GM12878 (cell line): ENCODE measurements at regions not wholly inside any gene's neighbourhood (a gene's known extent, or its start where the extent isn't known, plus 50 kb on each side); places are given as distances from the start of the nearest gene placed in this dataset.

Experiments
- ATAC-seq: fragments of 200-7000 bp; cut with Tn5 transposase; 3 replicates; pipeline ENCODE4 v1.9.1; 2020; ENCODE audit warnings: mild to moderate bottlenecking, moderate library complexity
- BruUV-seq: library from RNA; stranded (reverse); fragments of 400-500 nt; replicated peaks from 2 replicates; lab custom pipeline; 2021; lab: Mats Ljungman, UMichigan
- CTCF ChIA-PET: fragments of 300-600 bp; sonication (Branson Sonifier 250); formaldehyde crosslinking; extraction: SDS; loops from one replicate; lab custom pipeline; 2021; ENCODE audit warnings: inconsistent platforms; lab: Yijun Ruan, JAX
- POLR2A ChIA-PET: fragments of 350-600 bp; formaldehyde crosslinking; extraction: SDS; loops from one replicate; lab custom pipeline; 2021; ENCODE audit warnings: inconsistent platforms; lab: Charles Lee
- RAD21 ChIA-PET: fragments of 300-600 bp; sonication (Branson Sonifier 250); formaldehyde crosslinking; loops from one replicate; lab custom pipeline; 2023; ENCODE audit warnings: antibody characterized with exemption; ENCODE audit not compliant: unreplicated experiment; lab: Charles Lee
- SMC1A ChIA-PET: fragments of 300-600 bp; sonication (Branson Sonifier 250); formaldehyde crosslinking; loops from one replicate; lab custom pipeline; 2023; ENCODE audit not compliant: unreplicated experiment, uncharacterized antibody; lab: Charles Lee
- DNase-seq: peaks from one replicate; pipeline ENCODE4 v3.0.0-alpha.2; 2011; ENCODE audit warnings: low read depth, low spot score
- FAIRE-seq: peaks from 3 replicates; lab custom pipeline; 2011; peaks lifted over from hg19 to GRCh38; lab: Jason Lieb, UNC
- H2AFZ ChIP-seq: 2 replicates; pipeline ENCODE4 v1.6.0; 2011; ENCODE audit warnings: low read depth, low read length, control low read depth; ENCODE audit not compliant: control insufficient read depth
- H3K27ac ChIP-seq: 2 replicates; pipeline ENCODE4 v1.5.1; 2011; ENCODE audit warnings: control low read depth; ENCODE audit not compliant: control insufficient read depth, insufficient read depth
- H3K27me3 ChIP-seq, 2 experiments: replicated peaks in 1 of 2; 2 replicates each; pipeline versions ENCODE4 v1.6.0 to v1.6.1; 2011; ENCODE audit warnings: low read length in 1 of 2; ENCODE audit not compliant: control insufficient read depth in 2 of 2, insufficient read depth in 2 of 2
- H3K36me3 ChIP-seq, 2 experiments: 2 replicates each; pipeline ENCODE4 v1.5.1; 2011; ENCODE audit warnings: low read length in 1 of 2; ENCODE audit not compliant: control insufficient read depth in 2 of 2, insufficient read depth in 2 of 2
- H3K4me1 ChIP-seq: 2 replicates; pipeline ENCODE4 v1.6.1; 2011; ENCODE audit warnings: mild to moderate bottlenecking, low read length, moderate library complexity, mixed read lengths; ENCODE audit not compliant: control insufficient read depth, insufficient read depth
- H3K4me2 ChIP-seq: 2 replicates; pipeline ENCODE4 v1.6.0; 2011; ENCODE audit warnings: control low read depth; ENCODE audit not compliant: control insufficient read depth, insufficient read depth
- H3K4me3 ChIP-seq: fragments of 200-600 bp; sonication (generic); 2 replicates; pipeline ENCODE4 v1.5.1; 2016
- H3K79me2 ChIP-seq: 2 replicates; pipeline ENCODE4 v1.6.0; 2011; ENCODE audit warnings: low read length; ENCODE audit not compliant: control insufficient read depth, insufficient read depth
- H3K9ac ChIP-seq: 2 replicates; pipeline ENCODE4 v1.8.0; 2011; ENCODE audit warnings: low read length, control low read depth, mixed read lengths; ENCODE audit not compliant: control insufficient read depth, insufficient read depth
- H3K9me3 ChIP-seq: replicated peaks from 3 replicates; pipeline ENCODE4 v1.5.1; 2011; ENCODE audit warnings: mild to moderate bottlenecking, low read length; ENCODE audit not compliant: control insufficient read depth, insufficient read depth
- H4K20me1 ChIP-seq: 2 replicates; pipeline ENCODE4 v1.6.0; 2011; ENCODE audit not compliant: control insufficient read depth, insufficient read depth
- BMI1 ChIP-seq: fragments of 450-650 bp; IDR thresholded peaks from 2 replicates; pipeline ENCODE4 v1.6.1; 2016; ENCODE audit warnings: mild to moderate bottlenecking, moderate library complexity, borderline replicate concordance
- CBX5 ChIP-seq: sonication (generic); IDR thresholded peaks from 2 replicates; pipeline ENCODE4 v1.6.1; 2016; ENCODE audit warnings: low read depth, moderate library complexity, mild to moderate bottlenecking, inconsistent platforms
- EGR1 ChIP-seq, 2 experiments: IDR thresholded peaks; 1 replicate in 1 of 2; 2 replicates in 1 of 2; pipeline ENCODE4 v1.6.1; 2011 to 2012; ENCODE audit warnings: low read depth in 2 of 2, low read length in 2 of 2, borderline replicate concordance in 1 of 2, mild to moderate bottlenecking in 1 of 2, moderate library complexity in 1 of 2
- HDGF ChIP-seq: fragments of 450-650 bp; IDR thresholded peaks from 2 replicates; pipeline ENCODE4 v1.6.1; 2016; ENCODE audit warnings: antibody characterized with exemption
- MTA2 ChIP-seq: fragments of 450-650 bp; IDR thresholded peaks from 2 replicates; pipeline ENCODE4 v1.6.1; 2016; ENCODE audit warnings: low read depth, mild to moderate bottlenecking, moderate library complexity
- SRF ChIP-seq, 2 experiments: IDR thresholded peaks; 2 replicates each; pipeline ENCODE4 v1.6.1; 2011; ENCODE audit warnings: low read depth in 2 of 2, low read length in 2 of 2, mild to moderate bottlenecking in 1 of 2, moderate library complexity in 1 of 2
- TAF1 ChIP-seq: IDR thresholded peaks from 2 replicates; pipeline ENCODE4 v1.6.1; 2011; ENCODE audit warnings: mild to moderate bottlenecking, low read depth, low read length, borderline replicate concordance
- ZNF274 ChIP-seq: IDR thresholded peaks from one replicate; pipeline ENCODE4 v1.8.0; 2011; ENCODE audit not compliant: insufficient read length, insufficient read depth
- WGBS: methylation state at CpG from one replicate; pipeline ENCODE4 v1.1.6; 2016; ENCODE audit warnings: low lambda C conversion rate; ENCODE audit not compliant: insufficient replicate concordance, insufficient coverage; ENCODE audit errors: missing lambda C conversion rate; 5-methylcytosine and 5-hydroxymethylcytosine counted together
- in situ Hi-C: fragments of 300-500 bp; cut with MboI; formaldehyde crosslinking; loops from 9 replicates; pipeline ENCODE4 v1.14.3; 2018; ENCODE audit warnings: mixed read lengths
- intact Hi-C: fragments of 100-400 bp; cut with micrococcal nuclease; formaldehyde crosslinking; loops from one replicate; pipeline ENCODE4 v1.14.2; 2022; ENCODE audit not compliant: unreplicated experiment
- TF ChIP-seq, protein P1 (sequence below): IDR thresholded peaks from 2 replicates; pipeline ENCODE4 v1.6.1; 2012; ENCODE audit warnings: improper control_type of control experiment, low read depth, low read length; ENCODE audit not compliant: insufficient replicate concordance
- TF ChIP-seq, protein P2 (sequence below): IDR thresholded peaks from 2 replicates; pipeline ENCODE4 v1.6.1; 2012; ENCODE audit warnings: low read depth, low read length, improper control_type of control experiment
- TF ChIP-seq, protein P3 (sequence below): IDR thresholded peaks from 2 replicates; pipeline ENCODE4 v1.6.1; 2012; ENCODE audit warnings: low read depth, low read length, improper control_type of control experiment

DNA sequence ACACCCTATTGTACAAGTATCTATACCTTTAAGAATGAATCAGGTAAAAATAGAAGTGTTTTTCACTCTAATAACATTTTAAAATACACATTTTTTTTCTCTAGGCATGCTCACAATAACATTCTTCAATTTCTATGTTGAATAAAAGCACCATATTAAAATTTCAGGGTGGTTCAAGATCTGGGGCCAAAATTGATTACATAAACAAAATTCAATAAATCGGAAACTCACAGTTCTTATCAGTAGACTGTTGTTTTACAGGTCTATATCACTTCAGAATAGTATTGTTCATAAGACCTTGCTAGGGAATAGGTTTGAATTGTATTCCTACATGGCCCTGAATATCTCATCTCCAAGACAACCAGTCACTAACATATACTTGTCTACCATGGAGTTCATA, 634.0 kb downstream of the SPOCK3 start:
- intact Hi-C loops = no loop called here
- H3K27me3 ChIP-seq = no peaks in the 10 kb centered on the region

DNA sequence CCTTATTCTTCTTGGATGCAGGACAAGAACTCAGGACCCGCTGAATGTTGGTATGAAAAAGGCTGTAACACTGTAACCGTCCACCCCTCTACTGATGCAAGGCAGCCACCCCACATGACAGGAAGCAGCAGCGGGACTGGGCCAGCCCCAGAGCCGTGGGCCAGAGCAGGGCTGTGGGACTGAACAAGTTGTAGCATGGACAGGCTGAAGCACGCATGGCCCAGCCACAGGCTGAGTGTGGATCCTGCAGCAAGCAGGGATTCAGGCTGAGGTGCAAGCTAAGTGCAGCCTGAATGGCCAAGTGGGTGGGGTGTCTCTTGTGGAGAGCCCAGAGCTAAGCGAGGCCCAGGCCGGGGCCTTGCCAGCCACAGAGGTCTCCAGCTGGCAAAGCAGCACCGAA, 632.2 kb downstream of the SPOCK3 start:
- H3K27ac ChIP-seq = no peak overlapping the region
- BruUV-seq = no TSS peak
- ChIA-PET SMC1A (no interaction called here), POLR2A (no interaction called here), RAD21 (no interaction called here), CTCF (no interaction called here)
- no peaks in the 10 kb centered on the region for H4K20me1 ChIP-seq
- no peaks in the 10 kb centered on the region; the same call in 2 of the 3 replicates for H3K9me3 ChIP-seq
- no peak overlapping the region for H3K4me3 ChIP-seq
- in situ Hi-C loops (no loop called here), intact Hi-C loops (no loop called here)
- H3K79me2 ChIP-seq = no peaks in the 10 kb centered on the region
- H3K9ac ChIP-seq = no peak overlapping the region
- H2AFZ ChIP-seq = no peak overlapping the region
- ATAC-seq (no peak), FAIRE-seq (no peak), DNase-seq (no peak)
- H3K36me3 ChIP-seq = no peaks in the 10 kb centered on the region
- 70% methylated on average over 8 of the region's 8 CpGs for WGBS
- H3K27me3 ChIP-seq = no peaks in the 10 kb centered on the region
- H3K4me2 ChIP-seq = no peak overlapping the region
- no peaks in the 10 kb centered on the region for H3K4me1 ChIP-seq
- TF ChIP-seq, protein P1, sequence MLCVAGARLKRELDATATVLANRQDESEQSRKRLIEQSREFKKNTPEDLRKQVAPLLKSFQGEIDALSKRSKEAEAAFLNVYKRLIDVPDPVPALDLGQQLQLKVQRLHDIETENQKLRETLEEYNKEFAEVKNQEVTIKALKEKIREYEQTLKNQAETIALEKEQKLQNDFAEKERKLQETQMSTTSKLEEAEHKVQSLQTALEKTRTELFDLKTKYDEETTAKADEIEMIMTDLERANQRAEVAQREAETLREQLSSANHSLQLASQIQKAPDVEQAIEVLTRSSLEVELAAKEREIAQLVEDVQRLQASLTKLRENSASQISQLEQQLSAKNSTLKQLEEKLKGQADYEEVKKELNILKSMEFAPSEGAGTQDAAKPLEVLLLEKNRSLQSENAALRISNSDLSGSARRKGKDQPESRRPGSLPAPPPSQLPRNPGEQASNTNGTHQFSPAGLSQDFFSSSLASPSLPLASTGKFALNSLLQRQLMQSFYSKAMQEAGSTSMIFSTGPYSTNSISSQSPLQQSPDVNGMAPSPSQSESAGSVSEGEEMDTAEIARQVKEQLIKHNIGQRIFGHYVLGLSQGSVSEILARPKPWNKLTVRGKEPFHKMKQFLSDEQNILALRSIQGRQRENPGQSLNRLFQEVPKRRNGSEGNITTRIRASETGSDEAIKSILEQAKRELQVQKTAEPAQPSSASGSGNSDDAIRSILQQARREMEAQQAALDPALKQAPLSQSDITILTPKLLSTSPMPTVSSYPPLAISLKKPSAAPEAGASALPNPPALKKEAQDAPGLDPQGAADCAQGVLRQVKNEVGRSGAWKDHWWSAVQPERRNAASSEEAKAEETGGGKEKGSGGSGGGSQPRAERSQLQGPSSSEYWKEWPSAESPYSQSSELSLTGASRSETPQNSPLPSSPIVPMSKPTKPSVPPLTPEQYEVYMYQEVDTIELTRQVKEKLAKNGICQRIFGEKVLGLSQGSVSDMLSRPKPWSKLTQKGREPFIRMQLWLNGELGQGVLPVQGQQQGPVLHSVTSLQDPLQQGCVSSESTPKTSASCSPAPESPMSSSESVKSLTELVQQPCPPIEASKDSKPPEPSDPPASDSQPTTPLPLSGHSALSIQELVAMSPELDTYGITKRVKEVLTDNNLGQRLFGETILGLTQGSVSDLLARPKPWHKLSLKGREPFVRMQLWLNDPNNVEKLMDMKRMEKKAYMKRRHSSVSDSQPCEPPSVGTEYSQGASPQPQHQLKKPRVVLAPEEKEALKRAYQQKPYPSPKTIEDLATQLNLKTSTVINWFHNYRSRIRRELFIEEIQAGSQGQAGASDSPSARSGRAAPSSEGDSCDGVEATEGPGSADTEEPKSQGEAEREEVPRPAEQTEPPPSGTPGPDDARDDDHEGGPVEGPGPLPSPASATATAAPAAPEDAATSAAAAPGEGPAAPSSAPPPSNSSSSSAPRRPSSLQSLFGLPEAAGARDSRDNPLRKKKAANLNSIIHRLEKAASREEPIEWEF = no peak
- TF ChIP-seq MTA2 = no peak
- no peak for TF ChIP-seq SRF (IDR thresholded peaks at IDR 0.05; ENCODE audit: low read depth in 2 of 2, low read length in 2 of 2)
- TF ChIP-seq HDGF = no peak

More for the DNA sequence above, 634.0 kb downstream of the SPOCK3 start:
- TF ChIP-seq, protein P2, sequence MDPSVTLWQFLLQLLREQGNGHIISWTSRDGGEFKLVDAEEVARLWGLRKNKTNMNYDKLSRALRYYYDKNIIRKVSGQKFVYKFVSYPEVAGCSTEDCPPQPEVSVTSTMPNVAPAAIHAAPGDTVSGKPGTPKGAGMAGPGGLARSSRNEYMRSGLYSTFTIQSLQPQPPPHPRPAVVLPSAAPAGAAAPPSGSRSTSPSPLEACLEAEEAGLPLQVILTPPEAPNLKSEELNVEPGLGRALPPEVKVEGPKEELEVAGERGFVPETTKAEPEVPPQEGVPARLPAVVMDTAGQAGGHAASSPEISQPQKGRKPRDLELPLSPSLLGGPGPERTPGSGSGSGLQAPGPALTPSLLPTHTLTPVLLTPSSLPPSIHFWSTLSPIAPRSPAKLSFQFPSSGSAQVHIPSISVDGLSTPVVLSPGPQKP = no peak
- TF ChIP-seq BMI1 = no peak
- no peak for TF ChIP-seq EGR1 (IDR thresholded peaks at IDR 0.05; ENCODE audit: borderline replicate concordance in 1 of 2, low read depth in 2 of 2, low read length in 2 of 2)
- TF ChIP-seq ZNF274 = no peak
- no peak for TF ChIP-seq CBX5
- no peak for TF ChIP-seq TAF1
- TF ChIP-seq, protein P3, sequence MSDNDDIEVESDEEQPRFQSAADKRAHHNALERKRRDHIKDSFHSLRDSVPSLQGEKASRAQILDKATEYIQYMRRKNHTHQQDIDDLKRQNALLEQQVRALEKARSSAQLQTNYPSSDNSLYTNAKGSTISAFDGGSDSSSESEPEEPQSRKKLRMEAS = no peak
- no peaks in the 10 kb centered on the region for H3K79me2 ChIP-seq
- FAIRE-seq (no peak), DNase-seq (no peak), ATAC-seq (no peak)
- no peak overlapping the region for H3K4me2 ChIP-seq
- CTCF ChIA-PET = interaction anchor here (0.6 kb wide), 1 partner anchor 312 kb away, joined by 3 read pairs; no protein-coding TSS in a partner anchor
- no peaks in the 10 kb centered on the region for H4K20me1 ChIP-seq
- H3K27ac ChIP-seq = no peak overlapping the region
- no peaks in the 10 kb centered on the region for H3K4me1 ChIP-seq
- RAD21 ChIA-PET = no interaction called here
- POLR2A ChIA-PET = no interaction called here
- in situ Hi-C loops = no loop called here
- SMC1A ChIA-PET = no interaction called here
- H3K9me3 ChIP-seq = no peaks in the 10 kb centered on the region; the same call in 2 of the 3 replicates
- H3K36me3 ChIP-seq = no peaks in the 10 kb centered on the region
- no peak overlapping the region for H3K4me3 ChIP-seq
- BruUV-seq = no TSS peak
- WGBS = 97% methylated on average over 1 of the region's 1 CpG
- H3K9ac ChIP-seq = no peak overlapping the region
- no peak overlapping the region for H2AFZ ChIP-seq
